A673 (cell line): ENCODE measurements at regions not wholly inside any gene's neighbourhood (a gene's known extent, or its start where the extent isn't known, plus 50 kb on each side); places are given as distances from the start of the nearest gene placed in this dataset.

ENCODE experiments used
- CTCF ChIP-seq: fragments of 300-800, 200-600 bp; sonication (generic); conservative IDR thresholded peaks from 2 replicates; pipeline ENCODE4 v1.5.1; 2017; ENCODE audit warnings: low read depth, mild to moderate bottlenecking, antibody characterized with exemption, low read length, moderate library complexity, mixed read lengths
- EZH2 ChIP-seq: fragments of 200-600 bp; sonication (generic); IDR thresholded peaks from 2 replicates; pipeline ENCODE4 v1.6.1; 2017; ENCODE audit warnings: borderline replicate concordance, low read depth, mild to moderate bottlenecking, mixed read lengths, antibody characterized with exemption, low read length; ENCODE audit not compliant: poor library complexity, severe bottlenecking

GRCh38 chr9:86798966-86799365, 148.3 kb downstream of the GAS1 start:
- no peak for TF ChIP-seq CTCF
- no peak for TF ChIP-seq EZH2
